ENCODE measurements at regions not wholly inside any gene's neighbourhood (a gene's known extent, or its start where the extent isn't known, plus 50 kb on each side); places are given as distances from the start of the nearest gene placed in this dataset.

DNA sequence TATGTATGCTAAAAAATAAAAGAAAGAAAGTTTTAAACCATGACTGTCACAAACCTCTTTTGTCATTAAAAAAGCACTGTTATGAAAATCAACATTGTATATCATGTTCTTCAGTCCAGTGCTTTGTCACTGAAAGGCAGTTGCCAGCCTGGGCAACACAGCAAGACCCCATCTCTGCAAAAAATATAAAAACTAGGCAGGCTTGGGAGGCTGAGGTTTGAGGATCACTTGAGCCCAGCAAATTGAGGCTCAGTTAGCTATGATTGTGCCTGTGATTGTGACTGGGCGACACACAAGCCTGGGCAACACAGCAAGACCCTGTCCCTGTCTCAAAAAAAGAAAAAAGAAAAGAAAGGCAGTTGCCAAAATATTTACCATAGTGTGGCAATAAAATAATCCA lies 102.7 kb upstream of the NAP1L1 start:
- Mint-ChIP-seq H3K36me3 (ENCODE audit: unreplicated experiment) (no peaks in the 10 kb centered on the region), H3K27ac (ENCODE audit: unreplicated experiment) (no peak overlapping the region), H3K4me3 (ENCODE audit: unreplicated experiment) (no peak overlapping the region), H3K27me3 (ENCODE audit: unreplicated experiment) (no peaks in the 10 kb centered on the region), H3K9me3 (ENCODE audit: unreplicated experiment) (no peaks in the 10 kb centered on the region), H3K4me1 (ENCODE audit: low read depth, unreplicated experiment) (peaks cover 2% of the 10 kb centered on the region)
- no peak for DNase-seq
- TF ChIP-seq, protein P1, sequence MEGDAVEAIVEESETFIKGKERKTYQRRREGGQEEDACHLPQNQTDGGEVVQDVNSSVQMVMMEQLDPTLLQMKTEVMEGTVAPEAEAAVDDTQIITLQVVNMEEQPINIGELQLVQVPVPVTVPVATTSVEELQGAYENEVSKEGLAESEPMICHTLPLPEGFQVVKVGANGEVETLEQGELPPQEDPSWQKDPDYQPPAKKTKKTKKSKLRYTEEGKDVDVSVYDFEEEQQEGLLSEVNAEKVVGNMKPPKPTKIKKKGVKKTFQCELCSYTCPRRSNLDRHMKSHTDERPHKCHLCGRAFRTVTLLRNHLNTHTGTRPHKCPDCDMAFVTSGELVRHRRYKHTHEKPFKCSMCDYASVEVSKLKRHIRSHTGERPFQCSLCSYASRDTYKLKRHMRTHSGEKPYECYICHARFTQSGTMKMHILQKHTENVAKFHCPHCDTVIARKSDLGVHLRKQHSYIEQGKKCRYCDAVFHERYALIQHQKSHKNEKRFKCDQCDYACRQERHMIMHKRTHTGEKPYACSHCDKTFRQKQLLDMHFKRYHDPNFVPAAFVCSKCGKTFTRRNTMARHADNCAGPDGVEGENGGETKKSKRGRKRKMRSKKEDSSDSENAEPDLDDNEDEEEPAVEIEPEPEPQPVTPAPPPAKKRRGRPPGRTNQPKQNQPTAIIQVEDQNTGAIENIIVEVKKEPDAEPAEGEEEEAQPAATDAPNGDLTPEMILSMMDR (IDR thresholded peaks at IDR 0.05; ENCODE audit: partially characterized antibody, unreplicated experiment) = no peak

DNA sequence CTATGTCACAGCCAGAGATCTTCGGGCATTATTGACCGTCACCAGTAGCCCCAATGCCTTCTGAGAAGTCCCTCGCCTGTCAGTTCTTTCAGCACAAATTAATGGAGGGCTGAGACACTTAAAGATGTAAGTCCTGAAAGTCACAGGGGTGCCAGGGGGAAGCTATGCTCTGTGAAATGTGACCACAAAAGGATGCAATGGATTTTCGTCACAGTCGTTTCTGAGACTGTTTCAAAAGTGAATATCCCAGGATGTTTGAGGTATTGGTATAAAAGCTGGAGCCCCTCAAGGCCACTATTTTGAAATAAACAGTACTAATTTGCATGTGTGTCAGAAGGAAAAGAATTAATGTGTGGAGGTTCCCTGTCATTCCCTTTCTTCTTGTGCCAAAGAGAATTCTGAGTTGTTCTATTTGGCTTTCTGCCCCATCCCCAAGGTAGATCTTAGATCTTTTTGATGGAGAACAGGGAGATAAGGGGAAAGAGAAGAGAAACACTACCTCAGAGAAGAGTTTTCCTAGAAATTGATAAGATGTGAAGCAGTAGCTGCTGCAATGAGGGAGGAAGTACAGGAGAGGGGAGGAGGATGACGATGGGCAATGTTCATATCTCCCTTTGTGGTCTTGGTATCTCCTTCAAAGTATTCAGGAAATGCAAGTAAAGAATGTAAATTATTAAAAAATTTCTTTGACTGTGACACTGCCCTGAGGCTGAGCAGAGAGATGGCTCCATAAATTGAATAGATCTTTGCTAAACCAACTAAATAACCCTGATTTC lies 101.8 kb upstream of the NAP1L1 start:
- H3K9me3 Mint-ChIP-seq (ENCODE audit: unreplicated experiment) = no peaks in the 10 kb centered on the region
- no peaks in the 10 kb centered on the region for H3K27me3 Mint-ChIP-seq (ENCODE audit: unreplicated experiment)
- H3K4me3 Mint-ChIP-seq (ENCODE audit: unreplicated experiment) = no peak overlapping the region
- H3K27ac Mint-ChIP-seq (ENCODE audit: unreplicated experiment) = no peak overlapping the region
- TF ChIP-seq, protein P1 (IDR thresholded peaks at IDR 0.05; ENCODE audit: partially characterized antibody, unreplicated experiment) = no peak
- no peaks in the 10 kb centered on the region for H3K36me3 Mint-ChIP-seq (ENCODE audit: unreplicated experiment)
- peaks cover 2% of the 10 kb centered on the region for H3K4me1 Mint-ChIP-seq (ENCODE audit: low read depth, unreplicated experiment)
- no peak for DNase-seq

DNA sequence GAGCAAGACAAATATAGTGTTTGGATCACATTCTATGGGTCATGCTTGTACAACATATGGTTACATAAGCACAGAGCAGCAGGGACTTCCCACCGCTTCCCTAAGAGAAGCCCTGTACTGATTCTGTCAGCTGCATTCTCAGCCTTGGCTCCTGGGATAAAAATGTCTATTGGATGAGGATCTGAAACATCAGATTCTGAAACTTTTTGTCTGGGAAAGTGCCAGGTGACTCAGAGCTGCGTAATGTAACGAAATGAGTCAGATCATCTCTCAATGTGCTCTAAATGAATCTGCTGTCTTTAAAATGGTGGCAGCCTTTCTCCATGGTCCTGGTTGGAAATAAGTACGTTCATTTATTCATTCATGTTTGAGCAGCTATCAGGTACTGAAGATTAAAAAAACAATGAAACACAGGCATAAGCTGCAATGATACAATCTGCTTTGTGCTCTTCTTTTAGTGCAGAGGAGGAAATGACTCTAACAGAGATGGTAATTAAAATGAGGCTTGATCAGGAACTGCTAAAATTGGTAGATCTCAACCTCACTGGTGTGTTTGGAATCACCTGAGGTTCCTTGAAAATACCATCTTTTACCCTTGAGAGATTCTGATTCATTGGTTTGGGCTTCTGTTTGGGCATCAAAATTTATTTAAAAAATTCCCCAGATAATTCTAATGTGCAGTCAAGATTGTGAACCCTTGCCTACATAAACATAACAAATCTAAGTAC lies 99.1 kb upstream of the NAP1L1 start:
- H3K4me3 Mint-ChIP-seq (ENCODE audit: unreplicated experiment) = no peak overlapping the region
- H3K36me3 Mint-ChIP-seq (ENCODE audit: unreplicated experiment) = no peaks in the 10 kb centered on the region
- H3K27ac Mint-ChIP-seq (ENCODE audit: unreplicated experiment) = no peak overlapping the region
- no peaks in the 10 kb centered on the region for H3K9me3 Mint-ChIP-seq (ENCODE audit: unreplicated experiment)
- H3K27me3 Mint-ChIP-seq (ENCODE audit: unreplicated experiment) = no peaks in the 10 kb centered on the region
- peaks cover 2% of the 10 kb centered on the region for H3K4me1 Mint-ChIP-seq (ENCODE audit: low read depth, unreplicated experiment)
- no peak for DNase-seq
- TF ChIP-seq, protein P1 (IDR thresholded peaks at IDR 0.05; ENCODE audit: partially characterized antibody, unreplicated experiment) = no peak

DNA sequence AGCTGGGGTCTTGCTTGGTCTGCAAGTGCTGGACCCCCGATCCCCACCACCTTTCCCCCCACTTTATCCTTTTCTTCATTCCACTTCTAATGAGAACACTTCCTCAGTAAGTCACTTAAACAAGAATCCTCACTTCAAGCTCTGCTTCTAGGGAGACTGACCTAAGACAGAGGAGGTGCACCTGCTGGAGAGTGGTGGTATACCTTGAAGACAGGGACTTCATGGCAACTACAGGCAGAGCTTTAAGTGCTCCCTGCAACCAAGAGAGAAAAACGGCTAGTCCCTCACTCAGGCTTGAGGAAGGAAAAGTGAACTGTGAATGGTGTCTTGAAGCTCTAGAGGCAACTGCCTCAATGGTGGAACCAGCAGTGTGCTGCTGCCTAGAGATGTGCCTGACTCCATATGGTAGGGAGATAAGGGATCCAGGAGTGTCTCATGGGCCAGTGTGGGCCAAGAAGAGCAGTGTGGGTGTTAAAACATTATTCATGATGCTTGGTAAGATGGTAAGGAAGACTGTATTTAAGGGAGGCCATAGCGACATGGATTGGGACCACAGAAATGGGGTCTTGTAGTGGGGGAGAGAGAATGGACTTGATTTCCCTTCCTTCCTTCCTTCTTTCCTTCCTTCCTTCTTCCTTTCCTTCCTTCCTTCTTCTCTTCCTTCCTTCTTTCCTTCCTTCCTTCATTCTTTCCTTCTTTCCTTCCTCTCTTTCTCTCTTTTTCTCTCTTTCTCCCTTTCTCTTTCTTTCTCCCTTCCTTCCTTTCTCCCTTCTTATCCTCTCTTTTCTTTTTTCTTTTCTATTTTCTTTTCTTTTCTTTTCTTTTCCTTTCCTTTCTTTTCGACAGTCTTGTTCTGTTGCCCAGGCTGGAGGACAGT lies 96.2 kb upstream of the NAP1L1 start:
- TF ChIP-seq, protein P1 (IDR thresholded peaks at IDR 0.05; ENCODE audit: partially characterized antibody, unreplicated experiment) = no peak
- H3K27me3 Mint-ChIP-seq (ENCODE audit: unreplicated experiment) = no peaks in the 10 kb centered on the region
- no peaks in the 10 kb centered on the region for H3K36me3 Mint-ChIP-seq (ENCODE audit: unreplicated experiment)
- H3K27ac Mint-ChIP-seq (ENCODE audit: unreplicated experiment) = no peak overlapping the region
- H3K4me3 Mint-ChIP-seq (ENCODE audit: unreplicated experiment) = no peak overlapping the region
- H3K9me3 Mint-ChIP-seq (ENCODE audit: unreplicated experiment) = no peaks in the 10 kb centered on the region
- H3K4me1 Mint-ChIP-seq (ENCODE audit: low read depth, unreplicated experiment) = no peaks in the 10 kb centered on the region
- no peak for DNase-seq
